ENCODE measurements at regions not wholly inside any gene's neighbourhood (a gene's known extent, or its start where the extent isn't known, plus 50 kb on each side); places are given as distances from the start of the nearest gene placed in this dataset.

DNA sequence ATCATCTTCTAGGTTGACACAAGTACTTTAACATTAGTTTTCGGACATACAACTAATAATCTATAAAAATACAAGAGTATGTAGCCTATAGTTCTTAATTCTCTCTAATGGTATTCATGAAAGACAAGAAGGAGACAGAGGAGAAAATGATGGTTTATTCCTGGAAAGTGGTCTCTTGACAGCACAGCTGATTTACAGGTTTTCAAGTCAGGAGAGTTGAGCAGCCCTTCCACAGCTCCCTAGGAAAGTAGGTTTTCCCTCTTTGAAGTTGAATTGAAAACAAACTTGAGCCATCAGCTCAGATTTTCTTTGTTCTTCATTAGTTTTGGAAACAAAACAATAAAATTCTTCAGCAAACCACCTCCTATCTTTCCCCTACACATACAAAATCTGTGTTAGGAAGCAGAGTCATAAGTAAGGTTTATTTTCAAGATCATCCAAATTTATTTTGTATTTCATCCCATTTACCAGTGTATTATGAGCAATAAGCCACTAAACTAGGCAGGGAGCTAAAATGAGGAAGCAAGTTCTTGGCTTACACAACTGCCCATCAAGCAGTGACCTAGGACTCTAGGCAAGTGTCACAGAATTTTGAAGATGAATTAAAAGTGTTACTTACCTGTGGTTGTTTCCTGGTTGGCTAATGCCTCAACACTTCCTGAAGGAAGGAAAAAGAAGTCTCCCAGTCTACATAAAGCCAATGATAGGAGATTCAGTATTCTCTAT lies 357.0 kb downstream of the BCAT1 start:
- TF ChIP-seq GATA2 (IDR thresholded peaks at IDR 0.05; ENCODE audit: low read depth, low read length) (no peak), GATA3 (IDR thresholded peaks at IDR 0.05; ENCODE audit: low read depth, low read length) (no peak)

- TF ChIP-seq GATA2 (IDR thresholded peaks at IDR 0.05; ENCODE audit: low read depth, low read length) (no peak), GATA3 (IDR thresholded peaks at IDR 0.05; ENCODE audit: low read depth, low read length) (no peak)
Measured at GRCh38 chr12:24591079-24591626, 357.7 kb downstream of the BCAT1 start.

DNA sequence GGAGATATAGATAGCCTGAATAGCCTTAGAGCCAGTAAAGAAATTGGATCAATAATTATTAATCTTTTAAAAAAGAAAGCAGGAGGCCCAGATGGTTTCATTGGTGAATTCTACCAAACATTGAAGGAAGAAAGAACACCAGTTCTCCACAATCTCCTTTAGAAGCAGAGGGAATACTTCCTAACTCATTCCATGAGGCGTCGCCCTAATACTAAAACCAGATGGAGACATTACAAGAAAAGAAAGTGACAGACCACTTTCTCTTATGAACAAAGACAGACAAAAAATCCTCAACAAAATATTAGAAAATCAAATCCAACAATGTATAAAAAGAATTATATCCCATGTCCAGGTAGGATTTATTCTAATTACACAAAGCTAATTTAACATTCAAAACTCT lies 362.6 kb downstream of the BCAT1 start:
- TF ChIP-seq GATA2 (IDR thresholded peaks at IDR 0.05; ENCODE audit: low read depth, low read length) (no peak), GATA3 (IDR thresholded peaks at IDR 0.05; ENCODE audit: low read depth, low read length) (no peak)

DNA sequence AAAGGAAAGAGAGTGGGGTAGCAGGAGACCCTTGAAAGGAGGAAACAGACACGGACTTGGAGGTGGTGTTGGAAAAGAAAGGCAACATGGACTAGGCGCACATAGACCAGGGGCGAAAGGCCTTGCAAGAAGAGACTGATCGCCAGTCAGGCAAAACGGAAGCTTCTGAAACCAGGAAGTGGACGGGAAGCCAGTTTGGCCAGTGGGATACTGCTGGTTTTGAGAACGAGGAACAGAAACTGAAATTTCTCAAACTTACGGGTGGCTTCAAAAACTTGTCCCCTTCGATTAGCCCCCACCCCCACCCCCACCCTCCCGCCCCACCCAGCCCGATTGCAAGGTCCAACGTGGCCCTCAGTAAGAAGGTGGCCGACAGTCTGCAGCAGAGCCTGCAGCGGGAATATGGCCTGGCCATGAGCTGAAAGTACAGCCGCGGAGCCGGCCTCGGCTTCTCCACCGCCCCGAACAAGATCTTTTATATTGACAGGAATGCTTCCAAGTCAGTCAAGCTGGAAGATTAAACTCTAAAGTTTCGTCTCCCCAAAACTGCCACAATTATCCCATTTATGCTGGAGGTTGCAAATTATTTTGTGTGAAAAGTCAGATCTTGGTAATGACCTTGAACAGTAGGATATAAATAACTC lies 364.7 kb downstream of the BCAT1 start:
- no peak for TF ChIP-seq GATA2 (IDR thresholded peaks at IDR 0.05; ENCODE audit: low read depth, low read length)
- no peak for TF ChIP-seq GATA3 (IDR thresholded peaks at IDR 0.05; ENCODE audit: low read depth, low read length)

DNA sequence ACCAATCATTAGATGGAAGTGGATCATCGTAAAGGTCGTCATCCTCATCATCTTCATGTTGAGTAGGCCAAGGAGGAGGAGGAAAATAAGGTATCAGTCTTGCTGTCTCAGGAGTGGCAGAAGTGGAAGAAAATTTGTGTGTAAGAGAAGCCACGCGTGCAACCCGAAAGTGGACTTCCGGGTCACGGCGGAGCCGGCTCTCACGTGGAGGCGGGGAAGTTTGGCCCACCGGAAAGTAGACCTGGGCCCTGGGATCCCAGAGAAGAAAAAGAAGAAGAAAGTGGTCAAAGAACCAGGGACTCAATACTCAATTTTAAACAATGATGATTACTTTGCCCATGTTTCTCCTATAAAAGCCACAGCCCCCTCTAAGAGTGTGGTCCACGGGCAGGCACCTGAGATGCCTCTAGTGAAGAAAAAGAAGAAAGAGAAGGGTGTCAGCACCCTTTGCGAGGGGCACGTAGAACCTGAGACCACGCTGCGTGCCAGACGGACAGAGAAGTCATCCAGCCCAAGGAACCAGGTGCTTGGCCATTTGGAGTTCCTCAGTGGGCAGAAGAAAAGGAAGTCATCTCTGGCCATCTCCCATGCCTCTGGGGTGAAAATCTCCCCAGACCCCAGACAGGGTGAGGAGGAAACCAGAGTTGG lies 365.8 kb downstream of the BCAT1 start:
- TF ChIP-seq GATA2 (IDR thresholded peaks at IDR 0.05; ENCODE audit: low read depth, low read length), result no peak
- TF ChIP-seq GATA3 (IDR thresholded peaks at IDR 0.05; ENCODE audit: low read depth, low read length), result no peak

GRCh38 chr12:24574538-24574937 lies 374.4 kb downstream of the BCAT1 start:
- TF ChIP-seq GATA3 (IDR thresholded peaks at IDR 0.05; ENCODE audit: low read depth, low read length), result no peak
- no peak for TF ChIP-seq GATA2 (IDR thresholded peaks at IDR 0.05; ENCODE audit: low read depth, low read length)

- TF ChIP-seq GATA3 (IDR thresholded peaks at IDR 0.05; ENCODE audit: low read depth, low read length), result no peak
- no peak for TF ChIP-seq GATA2 (IDR thresholded peaks at IDR 0.05; ENCODE audit: low read depth, low read length)
Measured at GRCh38 chr12:24573621-24574020, 375.3 kb downstream of the BCAT1 start.

GRCh38 chr12:24565300-24565699 lies 383.6 kb downstream of the BCAT1 start:
- no peak for TF ChIP-seq GATA2 (IDR thresholded peaks at IDR 0.05; ENCODE audit: low read depth, low read length)

DNA sequence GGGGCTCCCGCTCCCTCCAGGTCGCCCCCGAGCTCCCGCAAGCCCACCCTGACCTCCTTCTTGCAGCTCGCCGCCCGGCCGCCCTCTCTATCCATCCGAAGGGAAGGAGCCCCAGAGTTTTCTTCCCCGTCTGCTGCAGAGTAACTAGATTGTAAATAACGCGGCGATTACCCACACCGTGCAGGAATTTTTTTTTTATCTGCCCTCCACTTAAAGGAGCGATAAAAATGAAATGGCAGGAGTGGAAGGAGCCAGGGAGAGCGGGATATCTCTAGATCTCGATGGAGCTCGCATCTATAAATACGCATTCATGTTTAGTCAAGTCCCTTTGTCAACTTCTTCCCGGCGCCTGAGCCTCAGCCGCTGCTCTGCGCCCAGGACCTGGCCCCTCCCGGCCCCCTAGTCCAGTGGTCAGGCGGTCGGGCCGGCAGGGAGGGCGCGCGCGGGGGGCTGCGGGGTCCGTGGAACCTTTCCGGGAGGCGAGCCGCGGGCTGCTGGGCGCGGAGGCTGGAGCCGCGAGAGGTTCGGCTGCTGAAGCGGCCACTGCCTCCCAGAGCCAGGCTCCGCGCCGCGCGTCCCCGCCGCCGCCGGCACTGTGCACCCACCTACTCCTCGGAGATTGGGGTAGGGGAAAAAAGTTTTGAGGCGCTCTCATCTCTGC lies 386.0 kb downstream of the BCAT1 start:
- peak; percentile 15; the same call in 1 of the 2 replicates for TF ChIP-seq GATA3 (IDR thresholded peaks at IDR 0.05; ENCODE audit: low read depth, low read length)
- peak; percentile 84 for TF ChIP-seq GATA2 (IDR thresholded peaks at IDR 0.05; ENCODE audit: low read depth, low read length)

DNA sequence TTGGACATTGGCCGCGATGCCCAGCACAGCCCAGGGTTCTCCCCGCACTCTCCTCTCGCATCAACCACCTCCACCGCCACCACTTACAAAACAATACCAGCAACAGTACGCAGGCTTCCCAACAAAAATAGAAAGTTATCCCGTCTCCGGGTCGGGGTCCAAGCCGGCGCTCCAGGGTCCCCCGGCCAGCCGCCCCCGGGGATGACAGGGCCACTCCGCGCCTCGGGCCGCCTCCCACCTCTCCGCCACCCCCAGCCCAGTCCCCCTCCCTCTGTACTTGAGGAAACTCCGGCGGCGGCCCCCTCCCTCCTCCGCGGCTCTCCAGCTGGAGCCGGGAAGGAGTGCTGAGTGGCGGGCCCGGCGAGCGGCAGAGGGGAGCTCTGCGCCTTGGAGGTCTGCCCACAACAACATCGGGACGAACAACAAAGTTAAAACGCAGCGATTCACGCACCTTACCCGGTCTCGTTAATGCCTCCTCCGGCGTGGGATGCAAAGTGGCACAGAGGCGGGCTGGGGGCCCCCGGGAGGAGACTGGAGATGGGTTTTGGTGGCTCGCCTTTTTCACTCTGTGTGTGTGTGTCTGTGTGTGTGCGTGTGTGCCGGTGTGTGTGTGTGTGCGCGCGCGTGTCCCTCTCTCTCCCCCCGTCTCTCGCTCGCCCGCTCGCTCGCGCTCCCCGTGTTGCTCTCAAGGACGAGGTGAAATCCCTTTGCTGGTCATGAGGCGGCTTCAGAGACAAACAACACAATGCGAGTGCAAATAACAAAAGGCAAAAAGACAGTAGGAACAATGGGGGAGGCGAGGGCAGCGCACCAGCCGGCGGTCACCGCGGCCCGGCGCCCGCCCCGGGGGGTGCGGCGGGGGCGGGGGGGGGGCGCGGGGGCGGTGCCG lies 386.8 kb downstream of the BCAT1 start:
- TF ChIP-seq GATA3 (IDR thresholded peaks at IDR 0.05; ENCODE audit: low read depth, low read length) (no peak), GATA2 (IDR thresholded peaks at IDR 0.05; ENCODE audit: low read depth, low read length) (no peak)

GRCh38 chr12:24561411-24561871 lies 387.5 kb downstream of the BCAT1 start:
- TF ChIP-seq GATA3 (IDR thresholded peaks at IDR 0.05; ENCODE audit: low read depth, low read length) (no peak), GATA2 (IDR thresholded peaks at IDR 0.05; ENCODE audit: low read depth, low read length) (no peak)

- TF ChIP-seq GATA2 (IDR thresholded peaks at IDR 0.05; ENCODE audit: low read depth, low read length) (no peak), GATA3 (IDR thresholded peaks at IDR 0.05; ENCODE audit: low read depth, low read length) (no peak)
Measured at GRCh38 chr12:24560831-24561271, 388.1 kb downstream of the BCAT1 start.

- TF ChIP-seq GATA3 (IDR thresholded peaks at IDR 0.05; ENCODE audit: low read depth, low read length) (no peak), GATA2 (IDR thresholded peaks at IDR 0.05; ENCODE audit: low read depth, low read length) (no peak)
Measured at GRCh38 chr12:24560192-24560775, 388.6 kb downstream of the BCAT1 start.

All from SH-SY5Y (cell line).